Psoas muscle (tissue), 7 donors: ENCODE measurements at regions not wholly inside any gene's neighbourhood (a gene's known extent, or its start where the extent isn't known, plus 50 kb on each side); places are given as distances from the start of the nearest gene placed in this dataset.

Source experiments
- ATAC-seq, 4 donors: fragments of 200-7000 bp; cut with Tn5 transposase; one replicate each; pipeline ENCODE4 v1.9.1; 2020; ENCODE audit warnings: moderate library complexity in 3 of 4, mild to moderate bottlenecking in 2 of 4
- DNase-seq, 2 donors: peaks; one replicate each; pipeline ENCODE4 v3.0.0-alpha.2; 2020
- H3K27ac ChIP-seq: fragments of 200-600 bp; one replicate; pipeline ENCODE4 v1.8.0; 2022
- H3K27me3 ChIP-seq, 3 donors: fragments of 200-600 bp in 1 of 3; one replicate each; pipeline versions ENCODE4 v1.6.1 to v1.8.0; 2013 to 2022; ENCODE audit warnings: low read length in 2 of 3, mild to moderate bottlenecking in 2 of 3, moderate library complexity in 1 of 3; ENCODE audit not compliant: insufficient read depth in 3 of 3
- H3K36me3 ChIP-seq, 2 donors: fragments of 200-600 bp in 1 of 2; one replicate each; pipeline versions ENCODE4 v1.6.1 to v1.8.0; 2013 to 2022; ENCODE audit warnings: low read depth in 1 of 2, mild to moderate bottlenecking in 1 of 2, moderate library complexity in 1 of 2; ENCODE audit not compliant: insufficient read depth in 1 of 2
- H3K4me1 ChIP-seq: fragments of 200-600 bp; one replicate; pipeline ENCODE4 v1.8.0; 2022
- H3K4me3 ChIP-seq: fragments of 200-600 bp; one replicate; pipeline ENCODE4 v1.8.0; 2022; ENCODE audit warnings: mild to moderate bottlenecking
- H3K9me3 ChIP-seq: fragments of 200-600 bp; one replicate; pipeline ENCODE4 v1.8.0; 2022
- WGBS, 3 donors: extraction: QIAGEN DNeasy Blood & Tissue Kit; methylation state at CpG; one replicate each; pipeline versions ENCODE4 v1.1.6 to v1.1.7; 2013; 5-methylcytosine and 5-hydroxymethylcytosine counted together
- intact Hi-C, 2 donors: fragments of 100-400 bp; cut with DNase I; formaldehyde crosslinking; loops; one replicate each; pipeline versions ENCODE4 v1.11.0 to v1.14.2; 2022
- TF ChIP-seq, protein P1 (sequence below): fragments of 200-600 bp; IDR thresholded peaks from one replicate; pipeline ENCODE4 v1.8.0; 2022; ENCODE audit warnings: antibody characterized with exemption
- donor health status: healthy with polysubstance abuse.
- donor health status: DM: no; HTN: no; CAD: no; lungs with moderate emphysema.
- donor health status: Bipolar disorder and iron deficiency.
- donor health status: healthy.
- donor health status: DM: yes; HTN: yes; CAD: no.
- donor health status: DM: no; HTN: no; CAD: no.
- donor health status: DM: yes; HTN: yes; CAD: no.

DNA sequence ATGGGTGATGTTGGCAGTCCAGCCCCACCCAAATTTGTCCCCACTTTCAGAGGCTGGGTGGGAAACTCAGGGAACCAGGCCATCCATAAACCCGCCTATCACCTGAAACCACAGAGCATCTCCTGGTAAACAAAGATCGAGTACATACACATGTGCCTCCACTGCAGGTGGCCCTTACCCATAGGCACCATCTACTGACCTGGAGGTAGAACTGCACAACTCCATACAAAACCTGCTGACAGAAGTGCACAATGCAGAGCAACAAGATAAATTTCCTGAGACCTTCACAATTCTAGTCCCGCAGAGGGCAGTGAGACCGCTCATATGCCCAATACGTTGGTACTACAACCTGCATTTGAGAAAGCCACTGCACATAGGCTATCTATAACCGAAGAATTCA lies 856.3 kb downstream of the SUCLG1 start:
- DNase-seq (no peak), ATAC-seq (no peak)
- no peak overlapping the region for H3K27ac ChIP-seq
- H3K27me3 ChIP-seq = no peaks in the 10 kb centered on the region
- H3K4me3 ChIP-seq = no peak overlapping the region
- intact Hi-C loops = no loop called here
- H3K9me3 ChIP-seq = peaks cover 5% of the 10 kb centered on the region
- 93 to 94% (median 94%) methylated on average over 6 of the region's 6 CpGs for WGBS, 3 donors
- H3K4me1 ChIP-seq = no peaks in the 10 kb centered on the region
- H3K36me3 ChIP-seq = no peaks in the 10 kb centered on the region
- TF ChIP-seq, protein P1, sequence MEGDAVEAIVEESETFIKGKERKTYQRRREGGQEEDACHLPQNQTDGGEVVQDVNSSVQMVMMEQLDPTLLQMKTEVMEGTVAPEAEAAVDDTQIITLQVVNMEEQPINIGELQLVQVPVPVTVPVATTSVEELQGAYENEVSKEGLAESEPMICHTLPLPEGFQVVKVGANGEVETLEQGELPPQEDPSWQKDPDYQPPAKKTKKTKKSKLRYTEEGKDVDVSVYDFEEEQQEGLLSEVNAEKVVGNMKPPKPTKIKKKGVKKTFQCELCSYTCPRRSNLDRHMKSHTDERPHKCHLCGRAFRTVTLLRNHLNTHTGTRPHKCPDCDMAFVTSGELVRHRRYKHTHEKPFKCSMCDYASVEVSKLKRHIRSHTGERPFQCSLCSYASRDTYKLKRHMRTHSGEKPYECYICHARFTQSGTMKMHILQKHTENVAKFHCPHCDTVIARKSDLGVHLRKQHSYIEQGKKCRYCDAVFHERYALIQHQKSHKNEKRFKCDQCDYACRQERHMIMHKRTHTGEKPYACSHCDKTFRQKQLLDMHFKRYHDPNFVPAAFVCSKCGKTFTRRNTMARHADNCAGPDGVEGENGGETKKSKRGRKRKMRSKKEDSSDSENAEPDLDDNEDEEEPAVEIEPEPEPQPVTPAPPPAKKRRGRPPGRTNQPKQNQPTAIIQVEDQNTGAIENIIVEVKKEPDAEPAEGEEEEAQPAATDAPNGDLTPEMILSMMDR = no peak

DNA sequence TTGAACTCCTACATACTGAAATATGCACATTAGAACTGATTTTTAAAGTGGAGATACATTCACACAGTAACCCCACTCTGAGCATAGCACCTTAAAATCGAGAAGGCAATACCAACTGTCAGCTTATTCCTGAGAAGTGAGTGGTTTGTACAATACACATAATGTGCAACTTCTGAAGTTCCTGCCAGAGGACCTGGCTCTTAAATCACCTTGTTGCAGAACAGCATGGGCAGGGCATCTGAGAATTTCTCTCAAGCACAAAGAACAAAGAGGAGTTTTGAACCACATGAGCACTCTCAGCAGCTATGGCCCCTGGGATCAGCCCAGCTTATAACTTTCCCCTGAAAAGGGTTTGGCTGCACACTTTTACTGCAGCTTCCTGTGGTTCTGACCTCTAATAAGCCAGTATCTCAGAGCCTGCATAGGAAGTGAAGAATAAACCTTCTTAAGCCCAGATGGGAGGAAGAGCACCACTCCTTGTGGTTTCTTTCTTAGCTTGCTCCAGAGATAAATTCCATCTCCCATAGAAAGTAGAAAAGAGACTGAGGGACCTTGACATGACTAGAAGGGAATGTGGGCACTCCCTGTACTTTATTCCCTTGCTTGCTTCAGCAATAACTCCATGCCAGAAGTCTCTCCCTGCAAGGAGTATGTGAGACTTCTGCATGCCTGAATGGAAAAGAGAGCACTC lies 862.3 kb downstream of the SUCLG1 start:
- no peaks in the 10 kb centered on the region for H3K27me3 ChIP-seq
- H3K36me3 ChIP-seq = no peaks in the 10 kb centered on the region
- TF ChIP-seq, protein P1 = no peak
- H3K4me1 ChIP-seq = no peaks in the 10 kb centered on the region
- no peak overlapping the region for H3K4me3 ChIP-seq
- no peak overlapping the region for H3K27ac ChIP-seq
- 55 to 72% (median 69%) methylated on average over 1 of the region's 1 CpG for WGBS, 3 donors
- ATAC-seq = no peak
- no peak for DNase-seq
- H3K9me3 ChIP-seq = no peaks in the 10 kb centered on the region
- intact Hi-C loops = no loop called here

DNA sequence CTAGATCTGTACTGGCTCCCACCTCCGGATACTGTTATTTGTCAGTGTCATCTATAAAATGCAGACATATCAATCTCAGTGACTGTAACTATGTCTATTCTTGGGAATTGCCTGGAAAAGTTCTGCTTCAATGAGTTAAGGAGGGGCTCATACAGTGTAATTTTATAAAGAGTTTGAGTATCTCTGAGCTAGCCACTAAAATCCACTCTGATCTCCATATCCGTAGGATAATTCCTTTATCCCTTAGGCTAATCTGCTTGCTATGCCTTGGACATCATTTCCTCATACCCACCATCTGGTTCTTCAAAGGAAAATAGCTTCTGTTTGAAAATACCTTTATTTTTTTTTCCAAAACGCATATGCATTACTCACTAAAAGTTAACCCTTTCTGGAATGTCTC lies 863.2 kb downstream of the SUCLG1 start:
- H3K4me1 ChIP-seq = no peaks in the 10 kb centered on the region
- H3K4me3 ChIP-seq = no peak overlapping the region
- intact Hi-C loops = no loop called here
- no peaks in the 10 kb centered on the region for H3K9me3 ChIP-seq
- no peaks in the 10 kb centered on the region for H3K36me3 ChIP-seq
- ATAC-seq (no peak), DNase-seq (no peak)
- 16 to 18% (median 18%) methylated on average over 3 of the region's 3 CpGs for WGBS, 3 donors
- H3K27ac ChIP-seq = no peak overlapping the region
- TF ChIP-seq, protein P1 = no peak
- no peaks in the 10 kb centered on the region for H3K27me3 ChIP-seq

DNA sequence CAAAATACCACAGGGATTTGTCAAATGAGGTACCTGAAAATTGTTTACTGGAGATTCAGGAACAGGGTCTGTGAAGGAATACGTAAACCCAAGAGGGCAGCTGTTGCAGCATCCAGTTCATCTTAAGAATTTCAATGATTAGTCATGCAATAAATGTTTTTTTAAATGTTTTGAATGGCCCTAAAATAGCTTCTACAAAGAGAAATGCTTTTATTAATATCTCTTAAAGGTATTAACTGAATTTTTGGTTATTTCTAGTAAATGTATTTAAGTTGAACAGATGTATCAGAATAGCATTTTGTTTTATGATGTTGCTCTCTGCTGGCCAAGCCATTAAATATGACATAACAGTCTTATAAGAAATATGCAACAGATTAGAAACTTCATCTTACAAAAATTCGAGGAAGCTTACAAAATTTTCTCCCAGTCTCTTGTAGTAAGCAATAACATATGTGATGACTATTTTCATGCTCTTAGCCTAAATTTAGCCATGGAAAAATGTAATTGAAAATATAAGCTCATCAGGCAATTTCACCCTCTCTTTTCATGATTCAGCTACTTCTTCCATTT lies 863.9 kb downstream of the SUCLG1 start:
- intact Hi-C loops = no loop called here
- WGBS, 3 donors = 39 to 47% (median 42%) methylated on average over 2 of the region's 2 CpGs
- TF ChIP-seq, protein P1 = no peak
- no peaks in the 10 kb centered on the region for H3K4me1 ChIP-seq
- ATAC-seq (no peak), DNase-seq (no peak)
- H3K27ac ChIP-seq = no peak overlapping the region
- no peaks in the 10 kb centered on the region for H3K36me3 ChIP-seq
- H3K4me3 ChIP-seq = no peak overlapping the region
- no peaks in the 10 kb centered on the region for H3K27me3 ChIP-seq
- H3K9me3 ChIP-seq = no peaks in the 10 kb centered on the region
